ENCODE measurements at regions not wholly inside any gene's neighbourhood (a gene's known extent, or its start where the extent isn't known, plus 50 kb on each side); places are given as distances from the start of the nearest gene placed in this dataset.
A peak's percentile ranks its signal among the peaks of the same experiment; 100 is the strongest.
"Not testable (repeated sequence)": the region's sequence is repeated elsewhere in the genome, so short reads cannot be mapped to it uniquely, and the experiment has no call there.

- peak; percentile 68 for DNase-seq (ENCODE audit: low read depth, low spot score)
- Histone ChIP-seq H3K36me3 (ENCODE audit: insufficient read depth, low read length) (no peaks in the 10 kb centered on the region), H3K27ac (peak overlapping the region; percentile 97), H3K4me3 (peak overlapping the region; percentile 37), H3K9me3 (ENCODE audit: low read depth, low read length) (no peaks in the 10 kb centered on the region), H3K9ac (ENCODE audit: insufficient read length) (no peak overlapping the region)
- no peak for TF ChIP-seq EZH2 (IDR thresholded peaks at IDR 0.05)
- TF ChIP-seq FOXP2 (optimal IDR thresholded peaks at IDR 0.05; ENCODE audit: control extremely low read depth, extremely low read length, insufficient read depth): no peak
- no peak for TF ChIP-seq POLR2AphosphoS5 (IDR thresholded peaks at IDR 0.05; ENCODE audit: borderline replicate concordance, low read depth, low read length)
Measured at GRCh38 chr5:36392818-36393217, 91.1 kb upstream of the RANBP3L start.

- peak overlapping the region; percentile 97 for H3K27ac ChIP-seq
- no peaks in the 10 kb centered on the region for H3K9me3 ChIP-seq (ENCODE audit: low read depth, low read length)
- no peak for DNase-seq (ENCODE audit: low read depth, low spot score)
- no peak for TF ChIP-seq EZH2 (IDR thresholded peaks at IDR 0.05)
- no peak for TF ChIP-seq FOXP2 (optimal IDR thresholded peaks at IDR 0.05; ENCODE audit: control extremely low read depth, extremely low read length, insufficient read depth)
- no peak for TF ChIP-seq POLR2AphosphoS5 (IDR thresholded peaks at IDR 0.05; ENCODE audit: borderline replicate concordance, low read depth, low read length)
- no peak overlapping the region for H3K9ac ChIP-seq (ENCODE audit: insufficient read length)
- H3K36me3 ChIP-seq (ENCODE audit: insufficient read depth, low read length): no peaks in the 10 kb centered on the region
- peak overlapping the region; percentile 52 for H3K4me3 ChIP-seq
Measured at GRCh38 chr5:36393656-36394428, 92.1 kb upstream of the RANBP3L start.

GRCh38 chr5:36395260-36395659 is 93.6 kb upstream of the RANBP3L start:
- 0 out of 2 replicates have a peak overlapping the region, but pooled peaks have one; percentile 36 for H3K27ac ChIP-seq
- no peak overlapping the region for H3K4me3 ChIP-seq
- H3K9me3 ChIP-seq (ENCODE audit: low read depth, low read length): no peaks in the 10 kb centered on the region
- TF ChIP-seq FOXP2 (optimal IDR thresholded peaks at IDR 0.05; ENCODE audit: control extremely low read depth, extremely low read length, insufficient read depth): no peak
- TF ChIP-seq EZH2 (IDR thresholded peaks at IDR 0.05): no peak
- no peak for TF ChIP-seq POLR2AphosphoS5 (IDR thresholded peaks at IDR 0.05; ENCODE audit: borderline replicate concordance, low read depth, low read length)
- no peak for DNase-seq (ENCODE audit: low read depth, low spot score)
- H3K36me3 ChIP-seq (ENCODE audit: insufficient read depth, low read length): no peaks in the 10 kb centered on the region
- no peak overlapping the region for H3K9ac ChIP-seq (ENCODE audit: insufficient read length)

- not testable (repeated sequence) for H3K27ac ChIP-seq; H3K4me3 ChIP-seq; DNase-seq (ENCODE audit: low read depth, low spot score); H3K9me3 ChIP-seq (ENCODE audit: low read depth, low read length); H3K36me3 ChIP-seq (ENCODE audit: insufficient read depth, low read length); H3K9ac ChIP-seq (ENCODE audit: insufficient read length)
Measured at GRCh38 chr5:36395947-36396346, 94.2 kb upstream of the RANBP3L start.

- Histone ChIP-seq H3K9me3 (ENCODE audit: low read depth, low read length) (no peaks in the 10 kb centered on the region), H3K4me3 (no peak overlapping the region), H3K27ac (peak overlapping the region; percentile 37; the same call in 1 of the 2 replicates), H3K36me3 (ENCODE audit: insufficient read depth, low read length) (no peaks in the 10 kb centered on the region), H3K9ac (ENCODE audit: insufficient read length) (no peak overlapping the region)
- TF ChIP-seq POLR2AphosphoS5 (IDR thresholded peaks at IDR 0.05; ENCODE audit: borderline replicate concordance, low read depth, low read length) (no peak), EZH2 (IDR thresholded peaks at IDR 0.05) (no peak), FOXP2 (optimal IDR thresholded peaks at IDR 0.05; ENCODE audit: control extremely low read depth, extremely low read length, insufficient read depth) (no peak)
- no peak for DNase-seq (ENCODE audit: low read depth, low spot score)
Measured at GRCh38 chr5:36396640-36397039, 94.9 kb upstream of the RANBP3L start.

- Histone ChIP-seq H3K4me3 (peak overlapping the region; percentile 21; the same call in 1 of the 2 replicates), H3K36me3 (ENCODE audit: insufficient read depth, low read length) (no peaks in the 10 kb centered on the region), H3K9ac (ENCODE audit: insufficient read length) (peak overlapping the region; percentile 50), H3K9me3 (ENCODE audit: low read depth, low read length) (no peaks in the 10 kb centered on the region), H3K27ac (peak overlapping the region; percentile 59)
- TF ChIP-seq POLR2AphosphoS5 (IDR thresholded peaks at IDR 0.05; ENCODE audit: borderline replicate concordance, low read depth, low read length): no peak
- no peak for TF ChIP-seq EZH2 (IDR thresholded peaks at IDR 0.05)
- no peak for TF ChIP-seq FOXP2 (optimal IDR thresholded peaks at IDR 0.05; ENCODE audit: control extremely low read depth, extremely low read length, insufficient read depth)
- no peak for DNase-seq (ENCODE audit: low read depth, low spot score)
Measured at GRCh38 chr5:36397901-36398536, 96.3 kb upstream of the RANBP3L start.

- DNase-seq (ENCODE audit: low read depth, low spot score): no peak
- no peaks in the 10 kb centered on the region for H3K9me3 ChIP-seq (ENCODE audit: low read depth, low read length)
Measured at GRCh38 chr5:36402512-36402906, 100.8 kb upstream of the RANBP3L start.

GRCh38 chr5:36403632-36404311 is 102.1 kb upstream of the RANBP3L start:
- no peak for TF ChIP-seq EZH2 (IDR thresholded peaks at IDR 0.05)
- no peak for TF ChIP-seq FOXP2 (optimal IDR thresholded peaks at IDR 0.05; ENCODE audit: control extremely low read depth, extremely low read length, insufficient read depth)
- no peak for TF ChIP-seq POLR2AphosphoS5 (IDR thresholded peaks at IDR 0.05; ENCODE audit: borderline replicate concordance, low read depth, low read length)
- Histone ChIP-seq H3K36me3 (ENCODE audit: insufficient read depth, low read length) (no peaks in the 10 kb centered on the region), H3K4me3 (no peak overlapping the region), H3K9ac (ENCODE audit: insufficient read length) (no peak overlapping the region), H3K27ac (no peak overlapping the region), H3K9me3 (ENCODE audit: low read depth, low read length) (no peaks in the 10 kb centered on the region)
- DNase-seq (ENCODE audit: low read depth, low spot score): no peak

More at GRCh38 chr5:36402512-36402906, 100.8 kb upstream of the RANBP3L start:
- no peak overlapping the region for H3K9ac ChIP-seq (ENCODE audit: insufficient read length)
- H3K36me3 ChIP-seq (ENCODE audit: insufficient read depth, low read length): no peaks in the 10 kb centered on the region
- H3K27ac ChIP-seq: no peak overlapping the region
- H3K4me3 ChIP-seq: no peak overlapping the region
- no peak for TF ChIP-seq FOXP2 (optimal IDR thresholded peaks at IDR 0.05; ENCODE audit: control extremely low read depth, extremely low read length, insufficient read depth)
- TF ChIP-seq POLR2AphosphoS5 (IDR thresholded peaks at IDR 0.05; ENCODE audit: borderline replicate concordance, low read depth, low read length): no peak
